ENCODE measurements at regions not wholly inside any gene's neighbourhood (a gene's known extent, or its start where the extent isn't known, plus 50 kb on each side); places are given as distances from the start of the nearest gene placed in this dataset.
"Not testable (repeated sequence)": the region's sequence is repeated elsewhere in the genome, so short reads cannot be mapped to it uniquely, and the experiment has no call there.

DNA sequence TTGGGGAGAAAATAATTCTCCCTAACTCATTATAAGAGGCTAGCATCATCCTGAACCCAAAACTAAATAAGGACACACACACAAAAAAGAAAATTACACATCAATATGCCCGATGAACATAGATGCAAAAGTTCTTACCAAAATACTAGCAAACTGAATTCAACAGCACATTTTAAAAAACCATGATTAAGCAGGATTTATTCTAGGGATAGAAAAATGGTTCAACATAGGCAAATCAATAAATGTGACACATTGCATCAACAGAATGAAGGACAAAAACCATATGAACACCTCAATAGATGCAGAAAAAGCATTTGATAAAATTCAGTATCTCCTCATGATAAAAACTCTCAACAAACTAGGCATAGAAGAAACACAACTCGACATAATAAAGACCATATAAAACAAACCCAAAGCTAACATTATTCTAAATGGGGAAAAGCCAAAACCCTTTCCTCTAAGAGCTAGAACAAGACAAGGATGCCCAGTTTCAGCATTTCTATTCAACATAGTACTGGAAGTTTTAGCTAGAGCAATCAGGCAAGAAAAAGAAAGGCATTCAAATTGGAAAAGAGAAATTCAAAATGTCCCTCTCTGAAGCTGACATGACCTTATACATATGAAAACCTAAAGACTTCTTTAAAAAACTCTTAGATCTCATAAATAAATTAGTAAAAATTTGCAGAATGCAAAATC lies 200.9 kb downstream of the NKX6-1 start:
- DNase-seq: no peak
- H3K9me3 Mint-ChIP-seq: peaks cover 0 to 7% of the 10 kb centered on the region in 2 donors
- H3K36me3 Mint-ChIP-seq (ENCODE audit: insufficient read depth): no peaks in the 10 kb centered on the region
- no peaks in the 10 kb centered on the region for H3K4me1 Mint-ChIP-seq (ENCODE audit: low read depth in 2 of 2)
- no peaks in the 10 kb centered on the region for H3K27me3 Mint-ChIP-seq
- no peak overlapping the region for H3K27ac Mint-ChIP-seq
- ATAC-seq (replicated peaks): no peak
- H3K4me3 Mint-ChIP-seq: no peak overlapping the region

DNA sequence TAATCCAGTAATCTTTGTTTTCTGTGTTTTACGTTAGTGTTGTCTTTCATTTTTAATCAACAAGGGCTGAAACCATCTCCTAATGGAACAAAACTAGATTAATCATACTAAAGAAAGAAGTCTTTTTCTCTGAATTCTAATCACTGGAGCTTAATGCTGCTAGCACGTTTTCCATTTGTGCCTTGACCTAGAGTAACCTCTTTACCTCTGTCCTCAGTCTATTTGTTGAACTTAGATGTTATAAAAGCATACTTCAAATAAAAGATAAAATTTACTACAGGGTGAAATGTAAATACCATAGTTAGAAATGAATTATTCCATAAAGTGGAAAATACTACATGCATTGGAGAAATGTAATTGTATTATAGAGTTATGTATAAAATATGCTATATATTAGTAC lies 207.1 kb downstream of the NKX6-1 start:
- no peak for ATAC-seq (replicated peaks)

DNA sequence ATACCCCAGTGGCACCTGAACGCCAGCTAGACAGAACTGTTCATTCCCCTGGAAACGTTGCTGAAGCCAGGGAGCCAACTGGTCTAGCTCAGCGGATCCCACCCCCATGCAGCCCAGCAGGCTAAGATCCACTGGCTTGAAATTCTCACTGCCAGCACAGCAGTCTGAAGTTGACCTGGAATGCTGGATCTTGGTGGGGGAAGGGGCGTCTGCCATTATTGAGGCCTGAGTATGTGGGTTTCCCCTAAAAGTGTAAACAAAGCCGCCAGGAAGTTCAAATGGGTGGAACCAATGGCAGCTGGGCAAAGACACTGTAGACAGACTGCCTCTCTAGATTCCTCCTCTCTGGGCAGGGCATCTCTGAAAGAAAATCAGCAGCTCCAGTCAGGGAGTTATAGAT lies 213.0 kb downstream of the NKX6-1 start:
- Mint-ChIP-seq H3K4me3 (no peak overlapping the region), H3K4me1 (ENCODE audit: low read depth in 2 of 2) (no peaks in the 10 kb centered on the region), H3K27me3 (no peaks in the 10 kb centered on the region), H3K27ac (no peak overlapping the region), H3K9me3 (peaks cover 6 to 8% of the 10 kb centered on the region in 2 donors), H3K36me3 (ENCODE audit: insufficient read depth) (no peaks in the 10 kb centered on the region)
- no peak for DNase-seq
- no peak for ATAC-seq (replicated peaks)

More for the DNA sequence above, 207.1 kb downstream of the NKX6-1 start:
- Mint-ChIP-seq H3K4me3 (no peak overlapping the region), H3K27me3 (no peaks in the 10 kb centered on the region), H3K36me3 (ENCODE audit: insufficient read depth) (no peaks in the 10 kb centered on the region), H3K4me1 (ENCODE audit: low read depth in 2 of 2) (no peaks in the 10 kb centered on the region), H3K9me3 (peaks cover 4 to 5% of the 10 kb centered on the region in 2 donors), H3K27ac (no peak overlapping the region)
- DNase-seq: no peak

DNA sequence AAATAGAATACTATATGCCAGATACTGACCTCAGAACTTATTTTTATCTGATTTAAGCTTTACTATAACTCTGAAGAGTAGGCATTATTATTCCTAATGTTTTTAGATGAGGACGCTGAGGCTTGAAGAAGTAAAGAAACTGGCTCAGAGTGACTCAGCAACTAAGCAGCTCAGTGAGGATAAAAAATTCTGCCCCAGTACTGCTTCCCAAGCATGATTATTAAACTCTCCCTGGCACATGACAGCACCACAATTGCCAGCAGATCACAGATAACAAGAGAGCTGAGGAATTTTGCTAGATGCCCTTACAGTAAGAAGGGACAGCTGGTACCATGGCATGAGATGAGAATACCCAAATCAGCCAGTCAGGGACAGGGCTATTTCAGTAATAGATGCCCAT lies 219.4 kb downstream of the NKX6-1 start:
- H3K27ac Mint-ChIP-seq: no peak overlapping the region
- H3K4me3 Mint-ChIP-seq: no peak overlapping the region
- no peaks in the 10 kb centered on the region for H3K36me3 Mint-ChIP-seq (ENCODE audit: insufficient read depth)
- peaks cover 0 to 9% of the 10 kb centered on the region in 2 donors for H3K9me3 Mint-ChIP-seq
- DNase-seq: no peak
- no peaks in the 10 kb centered on the region for H3K27me3 Mint-ChIP-seq
- H3K4me1 Mint-ChIP-seq (ENCODE audit: low read depth in 2 of 2): no peaks in the 10 kb centered on the region
- ATAC-seq (replicated peaks): no peak

DNA sequence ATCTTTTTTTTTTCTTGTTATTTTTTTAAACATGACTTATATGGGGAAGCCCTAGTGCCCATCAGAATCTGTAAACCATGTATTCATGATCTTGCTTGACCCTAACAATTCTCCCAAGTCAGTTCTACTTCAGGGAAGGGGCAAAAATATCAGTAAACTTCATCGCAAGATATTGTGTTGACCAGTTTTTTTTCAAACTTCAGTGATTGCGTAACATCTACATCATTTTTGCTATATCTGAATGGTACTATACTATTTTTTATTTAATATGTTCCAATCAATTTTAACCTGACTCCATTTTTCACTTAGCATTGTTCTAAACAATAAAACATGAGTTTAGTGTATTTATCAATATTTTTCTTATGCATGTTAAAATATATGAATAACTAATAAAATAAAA lies 221.2 kb downstream of the NKX6-1 start:
- H3K36me3 Mint-ChIP-seq (ENCODE audit: insufficient read depth): no peaks in the 10 kb centered on the region
- H3K27me3 Mint-ChIP-seq: no peaks in the 10 kb centered on the region
- peaks cover 0 to 8% of the 10 kb centered on the region in 2 donors for H3K9me3 Mint-ChIP-seq
- H3K27ac Mint-ChIP-seq: no peak overlapping the region
- H3K4me3 Mint-ChIP-seq: no peak overlapping the region
- H3K4me1 Mint-ChIP-seq (ENCODE audit: low read depth in 2 of 2): no peaks in the 10 kb centered on the region
- DNase-seq (no peak), ATAC-seq (replicated peaks) (no peak)

DNA sequence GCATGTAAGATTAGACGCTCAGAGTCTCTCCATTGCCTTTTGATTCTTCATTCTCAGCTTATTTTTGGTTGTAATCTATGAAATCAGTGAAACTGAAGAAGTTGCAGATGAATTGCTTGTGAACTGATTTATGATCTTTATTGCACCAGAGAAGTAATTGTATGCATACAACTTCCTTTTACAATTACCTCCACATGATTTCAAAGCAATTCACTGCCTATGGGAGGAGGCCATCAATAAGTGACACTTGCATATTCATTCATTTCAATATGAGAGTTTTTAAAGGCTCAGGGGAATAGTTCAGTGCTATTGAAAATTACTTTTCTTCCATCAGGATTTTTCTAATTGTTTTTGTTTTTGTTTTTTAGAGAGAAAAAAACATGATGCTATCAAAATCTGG lies 222.3 kb downstream of the NKX6-1 start:
- no peak overlapping the region for H3K27ac Mint-ChIP-seq
- H3K4me1 Mint-ChIP-seq (ENCODE audit: low read depth in 2 of 2): no peaks in the 10 kb centered on the region
- no peak for DNase-seq
- H3K4me3 Mint-ChIP-seq: no peak overlapping the region
- H3K27me3 Mint-ChIP-seq: no peaks in the 10 kb centered on the region
- peaks cover 0 to 7% of the 10 kb centered on the region in 2 donors for H3K9me3 Mint-ChIP-seq
- no peak for ATAC-seq (replicated peaks)
- H3K36me3 Mint-ChIP-seq (ENCODE audit: insufficient read depth): no peaks in the 10 kb centered on the region

DNA sequence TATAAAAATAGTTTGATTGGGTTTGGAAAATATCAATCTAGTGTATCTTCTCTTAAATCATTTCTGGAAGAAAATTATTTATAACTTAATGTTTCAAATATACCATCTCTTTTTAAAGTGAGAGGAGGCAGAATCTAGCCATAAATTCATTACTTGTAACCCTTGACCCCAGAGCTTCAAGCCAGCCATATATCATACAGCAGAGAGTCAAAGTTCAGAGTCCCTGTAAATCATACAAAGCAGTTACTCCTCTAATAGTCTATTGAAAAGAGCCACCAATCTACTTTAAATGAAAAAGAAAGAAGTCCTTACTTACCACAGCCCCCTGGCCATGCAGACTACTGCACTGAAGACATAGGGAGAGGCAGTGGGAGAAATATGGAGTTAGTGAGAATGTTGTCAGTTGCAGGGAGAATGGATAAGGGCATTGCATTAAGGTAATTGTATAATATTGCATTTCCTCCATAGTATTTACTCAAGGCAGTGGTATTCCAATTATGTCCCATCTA lies 229.5 kb downstream of the NKX6-1 start:
- ATAC-seq (replicated peaks) (no peak), DNase-seq (no peak)
- Mint-ChIP-seq H3K36me3 (ENCODE audit: insufficient read depth) (no peaks in the 10 kb centered on the region), H3K9me3 (no peaks in the 10 kb centered on the region), H3K4me3 (no peak overlapping the region), H3K27me3 (no peaks in the 10 kb centered on the region), H3K27ac (no peak overlapping the region), H3K4me1 (ENCODE audit: low read depth in 2 of 2) (no peaks in the 10 kb centered on the region)

DNA sequence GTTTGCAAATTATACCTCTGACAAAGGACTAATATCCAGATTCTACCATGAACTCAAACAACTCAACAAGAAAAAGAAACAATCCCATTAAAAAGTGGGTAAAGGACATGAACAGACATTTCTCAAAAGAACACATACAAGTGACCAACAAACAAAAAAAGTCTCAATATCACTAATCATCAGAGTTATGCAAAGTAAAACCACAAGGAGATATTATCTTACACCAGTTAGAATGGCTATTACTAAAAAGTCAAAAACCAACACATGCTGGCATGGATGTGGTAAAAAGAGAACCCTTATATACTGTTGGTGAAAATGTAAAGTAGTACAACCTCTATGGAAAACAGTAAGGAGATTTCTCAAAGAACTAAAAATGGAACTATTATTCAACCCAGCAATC lies 234.4 kb downstream of the NKX6-1 start:
- H3K36me3 Mint-ChIP-seq (ENCODE audit: insufficient read depth): no peaks in the 10 kb centered on the region
- H3K27me3 Mint-ChIP-seq: no peaks in the 10 kb centered on the region
- H3K9me3 Mint-ChIP-seq: peaks cover 5 to 7% of the 10 kb centered on the region in 2 donors
- ATAC-seq (replicated peaks): no peak
- no peak overlapping the region for H3K4me3 Mint-ChIP-seq
- H3K4me1 Mint-ChIP-seq (ENCODE audit: low read depth in 2 of 2): no peaks in the 10 kb centered on the region
- H3K27ac Mint-ChIP-seq: no peak overlapping the region
- DNase-seq: no peak

DNA sequence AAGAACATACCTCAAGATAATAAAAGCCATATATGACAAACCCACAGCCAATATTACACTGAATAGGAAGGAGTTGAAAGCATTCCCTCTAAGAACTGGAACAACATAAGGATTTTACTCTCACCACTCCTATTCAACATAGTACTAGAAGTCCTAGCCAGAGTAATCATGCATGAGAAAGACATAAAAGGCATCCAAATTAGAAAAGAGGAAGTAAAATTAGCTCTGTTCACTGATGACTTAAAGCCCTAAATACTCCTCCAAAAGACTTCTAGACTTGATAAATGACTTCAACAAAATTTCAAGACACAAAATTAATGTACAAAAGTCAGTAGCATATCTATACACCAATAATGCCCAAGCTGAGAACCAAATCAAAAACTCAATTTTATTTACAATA lies 235.7 kb downstream of the NKX6-1 start:
- no peak overlapping the region for H3K4me3 Mint-ChIP-seq

DNA sequence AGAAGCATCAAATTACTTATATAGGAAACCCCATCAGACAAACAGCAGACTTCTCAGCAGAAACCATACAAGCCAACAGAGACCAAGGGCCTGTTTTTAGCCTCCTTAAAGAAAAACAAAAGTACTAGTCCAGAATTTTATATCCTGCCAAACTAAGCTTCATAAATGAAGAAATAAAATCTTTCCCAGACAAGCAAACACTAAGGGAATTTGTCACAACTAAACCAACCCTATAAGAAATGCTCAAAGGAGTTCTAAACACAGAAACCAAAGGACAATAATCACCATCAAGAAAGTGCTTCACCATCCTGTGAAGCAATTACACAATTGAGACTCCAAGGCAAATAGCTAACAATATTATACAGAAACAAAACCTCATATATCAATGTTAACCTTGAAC lies 238.6 kb downstream of the NKX6-1 start:
- H3K4me3 Mint-ChIP-seq: no peak overlapping the region
- H3K9me3 Mint-ChIP-seq: peaks cover 7 to 14% of the 10 kb centered on the region in 2 donors
- H3K27me3 Mint-ChIP-seq: no peaks in the 10 kb centered on the region
- ATAC-seq (replicated peaks) (no peak), DNase-seq (no peak)
- no peaks in the 10 kb centered on the region for H3K4me1 Mint-ChIP-seq (ENCODE audit: low read depth in 2 of 2)
- H3K36me3 Mint-ChIP-seq (ENCODE audit: insufficient read depth): no peaks in the 10 kb centered on the region
- no peak overlapping the region for H3K27ac Mint-ChIP-seq

More for the DNA sequence above, 235.7 kb downstream of the NKX6-1 start:
- no peaks in the 10 kb centered on the region for H3K4me1 Mint-ChIP-seq (ENCODE audit: low read depth in 2 of 2)
- no peak overlapping the region for H3K27ac Mint-ChIP-seq
- H3K27me3 Mint-ChIP-seq: no peaks in the 10 kb centered on the region
- peaks cover 7 to 14% of the 10 kb centered on the region in 2 donors for H3K9me3 Mint-ChIP-seq
- H3K36me3 Mint-ChIP-seq (ENCODE audit: insufficient read depth): no peaks in the 10 kb centered on the region
- DNase-seq: no peak
- no peak for ATAC-seq (replicated peaks)

DNA sequence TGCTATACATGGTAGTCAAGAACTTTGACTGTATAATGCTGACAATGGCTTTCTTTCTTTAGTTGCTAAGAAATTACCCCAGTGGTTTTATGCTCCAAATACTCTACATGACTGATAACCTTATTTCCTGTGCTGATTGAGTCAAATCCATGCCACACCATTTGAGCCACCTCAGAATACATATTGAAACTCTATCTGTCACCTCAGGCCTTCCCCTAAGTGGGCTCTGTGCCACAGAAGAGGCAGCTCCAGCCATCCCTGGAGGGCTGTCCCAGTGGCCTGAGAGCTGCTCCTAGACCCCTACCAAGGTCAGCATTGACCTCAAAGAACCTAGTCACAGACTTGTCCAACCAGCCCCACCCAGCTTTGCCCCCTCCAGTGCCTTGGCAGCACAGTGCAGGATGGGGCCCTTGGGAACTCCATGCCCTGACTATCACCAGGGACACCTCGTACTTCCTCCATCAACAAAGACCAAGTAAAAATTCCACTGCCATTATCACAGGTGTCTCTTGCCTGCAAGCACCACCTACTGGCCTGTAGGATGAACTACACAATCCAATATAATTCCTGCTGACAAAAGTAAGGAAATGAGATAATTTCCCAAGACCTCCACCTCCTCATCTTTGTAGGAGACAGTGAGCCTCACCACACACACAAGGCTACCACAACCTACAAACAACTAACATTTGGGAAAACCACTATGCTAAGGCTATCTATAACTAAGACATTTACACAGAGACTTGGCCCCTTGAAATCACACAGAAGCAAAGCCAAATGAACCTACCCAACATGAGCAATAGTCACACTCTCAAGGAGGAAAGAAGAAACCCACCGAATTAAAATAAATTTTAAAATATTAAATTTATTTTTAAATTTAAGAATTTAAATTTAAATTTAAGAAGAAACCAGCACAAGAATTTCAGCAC lies 239.9 kb downstream of the NKX6-1 start:
- ATAC-seq (replicated peaks): no peak
- H3K36me3 Mint-ChIP-seq (ENCODE audit: insufficient read depth): no peaks in the 10 kb centered on the region
- DNase-seq: no peak

DNA sequence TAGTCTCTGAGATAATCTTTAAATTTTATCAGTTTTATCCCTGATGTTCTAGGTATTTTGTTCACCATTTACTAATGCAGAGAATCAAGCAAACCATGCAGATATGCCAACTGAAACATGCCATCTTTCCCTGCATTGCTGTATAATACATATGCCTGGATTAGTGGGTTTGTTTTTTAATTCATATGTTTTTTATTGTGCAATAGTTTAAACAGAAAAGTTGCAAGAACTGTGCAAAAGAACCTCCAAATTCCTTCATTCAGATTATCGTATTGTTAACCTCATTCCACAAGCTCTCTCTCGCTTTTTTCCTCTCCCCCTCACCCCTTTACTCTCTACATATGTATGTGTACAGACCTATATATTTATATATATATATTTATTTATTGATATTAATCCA lies 244.6 kb downstream of the NKX6-1 start:
- no peaks in the 10 kb centered on the region for H3K36me3 Mint-ChIP-seq (ENCODE audit: insufficient read depth)
- no peaks in the 10 kb centered on the region for H3K27me3 Mint-ChIP-seq
- no peak overlapping the region for H3K4me3 Mint-ChIP-seq
- DNase-seq (no peak), ATAC-seq (replicated peaks) (no peak)
- peaks cover 5 to 21% of the 10 kb centered on the region in 2 donors for H3K9me3 Mint-ChIP-seq
- no peak overlapping the region for H3K27ac Mint-ChIP-seq
- no peaks in the 10 kb centered on the region for H3K4me1 Mint-ChIP-seq (ENCODE audit: low read depth in 2 of 2)

More for the DNA sequence above, 239.9 kb downstream of the NKX6-1 start:
- Mint-ChIP-seq H3K9me3 (peaks cover 7 to 14% of the 10 kb centered on the region in 2 donors), H3K27me3 (no peaks in the 10 kb centered on the region), H3K27ac (no peak overlapping the region), H3K4me1 (ENCODE audit: low read depth in 2 of 2) (no peaks in the 10 kb centered on the region), H3K4me3 (no peak overlapping the region)

DNA sequence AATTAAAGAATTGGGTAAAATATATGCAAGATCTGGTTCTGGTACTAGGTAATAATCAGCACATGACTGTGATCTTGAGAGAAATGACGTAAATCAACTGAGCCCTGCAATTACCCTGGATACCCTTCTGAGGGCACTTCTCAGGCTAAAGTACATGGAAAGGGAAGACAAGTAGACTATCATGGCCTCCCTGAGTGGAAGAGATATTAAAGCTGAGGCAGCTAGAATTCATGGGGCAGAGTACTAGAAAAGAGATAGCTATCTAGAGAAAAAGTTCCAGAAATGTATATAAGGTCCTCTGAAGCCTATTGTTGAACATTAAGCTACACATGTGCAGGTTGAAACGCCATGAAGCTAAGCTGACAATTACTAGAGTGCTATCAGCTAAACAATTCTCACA lies 249.6 kb downstream of the NKX6-1 start:
- H3K9me3 Mint-ChIP-seq: peaks cover 11 to 23% of the 10 kb centered on the region in 2 donors
- H3K36me3 Mint-ChIP-seq (ENCODE audit: insufficient read depth): no peaks in the 10 kb centered on the region
- no peaks in the 10 kb centered on the region for H3K27me3 Mint-ChIP-seq
- DNase-seq (no peak), ATAC-seq (replicated peaks) (no peak)
- no peak overlapping the region for H3K4me3 Mint-ChIP-seq
- no peaks in the 10 kb centered on the region for H3K4me1 Mint-ChIP-seq (ENCODE audit: low read depth in 2 of 2)
- H3K27ac Mint-ChIP-seq: no peak overlapping the region

DNA sequence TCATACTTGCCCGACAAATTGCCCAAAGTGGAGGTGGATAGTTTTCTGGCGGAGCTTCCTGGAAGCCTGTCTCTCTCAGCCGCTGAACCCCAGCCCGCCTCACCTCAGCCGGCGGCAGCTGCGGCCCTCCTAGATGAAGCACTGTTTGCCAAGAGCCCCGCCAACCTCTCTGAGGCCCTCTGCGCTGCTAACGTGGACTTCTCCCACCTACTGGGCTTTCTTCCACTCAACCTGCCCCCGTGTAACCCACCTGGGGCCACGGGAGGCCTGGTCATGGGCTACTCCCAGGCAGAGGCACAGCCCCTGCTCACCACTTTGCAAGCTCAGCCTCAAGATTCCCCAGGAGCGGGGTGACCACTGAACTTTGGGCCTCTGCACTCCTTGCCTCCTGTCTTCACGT lies 254.1 kb downstream of the NKX6-1 start:
- not testable (repeated sequence) for H3K4me1 Mint-ChIP-seq (ENCODE audit: low read depth in 2 of 2); DNase-seq; H3K4me3 Mint-ChIP-seq; ATAC-seq (replicated peaks); H3K27ac Mint-ChIP-seq; H3K27me3 Mint-ChIP-seq; H3K36me3 Mint-ChIP-seq (ENCODE audit: insufficient read depth)
- peaks cover 11 to 15% of the 10 kb centered on the region in 2 donors for H3K9me3 Mint-ChIP-seq
